Right atrium auricular region (tissue), 2 donors: ENCODE measurements at regions not wholly inside any gene's neighbourhood (a gene's known extent, or its start where the extent isn't known, plus 50 kb on each side); places are given as distances from the start of the nearest gene placed in this dataset.

Source experiments
- DNase-seq: peaks from one replicate; pipeline ENCODE4 v3.0.0-alpha.2; 2019; ENCODE audit warnings: low spot score
- H3K27ac ChIP-seq, 2 donors: fragments of 200-600 bp; sonication (generic); 1 replicate in 1 of 2; 2 replicates in 1 of 2; pipeline ENCODE4 v1.5.1; 2016 to 2019
- H3K27me3 ChIP-seq, 2 donors: fragments of 200-600 bp; sonication (generic); one replicate each; pipeline versions ENCODE4 v1.5.1 to v1.6.0; 2017 to 2019
- H3K36me3 ChIP-seq: fragments of 200-600 bp; sonication (generic); one replicate; pipeline ENCODE4 v1.5.1; 2016
- H3K4me1 ChIP-seq, 2 donors: fragments of 200-600 bp; sonication (generic); one replicate each; pipeline versions ENCODE4 v1.5.1 to v1.6.0; 2017 to 2019
- H3K4me3 ChIP-seq, 2 donors: fragments of 200-600 bp; sonication (generic); 1 replicate in 1 of 2; 2 replicates in 1 of 2; pipeline ENCODE4 v1.5.1; 2017 to 2019; ENCODE audit warnings: mild to moderate bottlenecking in 1 of 2, moderate library complexity in 1 of 2
- H3K9me3 ChIP-seq, 2 donors: fragments of 200-600 bp; sonication (generic); one replicate each; pipeline ENCODE4 v1.5.1; 2019
- CTCF ChIP-seq, 2 donors: fragments of 200-600 bp; sonication (generic); IDR thresholded peaks; one replicate each; pipeline ENCODE4 v1.5.1; 2019; ENCODE audit warnings: antibody characterized with exemption in 2 of 2

- no peak for DNase-seq
- H3K4me1 ChIP-seq = peaks cover 0 to 12% of the 10 kb centered on the region in 2 donors
- no peaks in the 10 kb centered on the region for H3K27me3 ChIP-seq
- no peak overlapping the region for H3K4me3 ChIP-seq
- no peak for TF ChIP-seq CTCF (IDR thresholded peaks at IDR 0.05)
- H3K9me3 ChIP-seq = no peaks in the 10 kb centered on the region
- no peak overlapping the region for H3K27ac ChIP-seq
- H3K36me3 ChIP-seq = no peaks in the 10 kb centered on the region
Observed at GRCh38 chr6:159112714-159113113, 56.5 kb upstream of the FNDC1 start.

GRCh38 chr6:159110748-159111147, 58.5 kb upstream of the FNDC1 start:
- Histone ChIP-seq H3K27ac (no peak overlapping the region), H3K27me3 (no peaks in the 10 kb centered on the region), H3K4me3 (no peak overlapping the region), H3K4me1 (no peaks in the 10 kb centered on the region), H3K9me3 (no peaks in the 10 kb centered on the region), H3K36me3 (no peaks in the 10 kb centered on the region)
- TF ChIP-seq CTCF (IDR thresholded peaks at IDR 0.05) = no peak
- no peak for DNase-seq

- Histone ChIP-seq H3K4me1 (no peaks in the 10 kb centered on the region), H3K9me3 (no peaks in the 10 kb centered on the region), H3K27ac (no peak overlapping the region), H3K36me3 (no peaks in the 10 kb centered on the region), H3K27me3 (no peaks in the 10 kb centered on the region), H3K4me3 (no peak overlapping the region)
- DNase-seq = no peak
- TF ChIP-seq CTCF (IDR thresholded peaks at IDR 0.05) = peak in 1 of 2 donors; percentile 59
Observed at GRCh38 chr6:159110013-159110412, 59.2 kb upstream of the FNDC1 start.

- TF ChIP-seq CTCF (IDR thresholded peaks at IDR 0.05) = no peak
- Histone ChIP-seq H3K27ac (no peak overlapping the region), H3K4me1 (no peaks in the 10 kb centered on the region), H3K4me3 (no peak overlapping the region), H3K36me3 (no peaks in the 10 kb centered on the region), H3K9me3 (no peaks in the 10 kb centered on the region), H3K27me3 (no peaks in the 10 kb centered on the region)
- no peak for DNase-seq
Observed at GRCh38 chr6:159109391-159109790, 59.8 kb upstream of the FNDC1 start.

GRCh38 chr6:159108426-159108985, 60.7 kb upstream of the FNDC1 start:
- Histone ChIP-seq H3K4me1 (no peaks in the 10 kb centered on the region), H3K36me3 (no peaks in the 10 kb centered on the region), H3K4me3 (no peak overlapping the region), H3K9me3 (no peaks in the 10 kb centered on the region), H3K27me3 (no peaks in the 10 kb centered on the region), H3K27ac (no peak overlapping the region)
- no peak for TF ChIP-seq CTCF (IDR thresholded peaks at IDR 0.05)
- no peak for DNase-seq
